ENCODE measurements at regions not wholly inside any gene's neighbourhood (a gene's known extent, or its start where the extent isn't known, plus 50 kb on each side); places are given as distances from the start of the nearest gene placed in this dataset.

DNA sequence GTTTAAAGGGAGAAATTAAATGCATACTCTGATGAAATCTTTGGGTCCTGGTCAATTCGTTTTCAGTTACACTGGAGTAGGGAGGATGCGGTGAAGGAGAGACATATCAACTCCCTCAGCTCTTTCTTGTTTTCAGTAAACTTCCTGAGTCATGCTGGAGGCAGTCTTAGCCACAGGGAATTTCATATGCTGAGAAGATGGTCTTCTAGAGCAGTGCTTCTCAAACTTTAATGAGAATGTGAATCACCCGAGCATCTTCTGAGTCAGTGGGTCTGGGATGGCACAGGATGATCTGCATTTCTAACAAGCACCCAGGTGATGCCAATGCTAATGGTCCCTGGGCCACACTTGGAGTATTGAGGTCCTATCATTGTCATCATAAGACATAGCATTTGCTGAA lies 214.5 kb downstream of the KIT start:
- TF ChIP-seq EZH2 (IDR thresholded peaks at IDR 0.05; ENCODE audit: low read length, unreplicated experiment) (no peak), CTCF (conservative IDR thresholded peaks at IDR 0.05; ENCODE audit: low read depth, low read length) (no peak)

Measured in PC-3 (cell line).